Calu3 (cell line): ENCODE measurements at regions not wholly inside any gene's neighbourhood (a gene's known extent, or its start where the extent isn't known, plus 50 kb on each side); places are given as distances from the start of the nearest gene placed in this dataset.

Experiments used
- BruUV-seq: library from RNA; stranded (reverse); fragments of 400-500 nt; replicated peaks from 2 replicates; lab custom pipeline; 2021; lab: Mats Ljungman, UMichigan
- CTCF ChIA-PET: fragments of 300-600 bp; sonication (Branson Sonifier 250); formaldehyde crosslinking; loops from one replicate; lab custom pipeline; 2022; ENCODE audit warnings: antibody characterized with exemption; lab: Charles Lee
- DNase-seq: peaks from one replicate; pipeline ENCODE4 v3.0.0; 2022
- H3K27ac Mint-ChIP-seq: one replicate; pipeline ENCODE4 v1.8.0; 2022; ENCODE audit warnings: mixed read lengths; ENCODE audit not compliant: unreplicated experiment
- H3K27me3 Mint-ChIP-seq: one replicate; pipeline ENCODE4 v1.8.0; 2022; ENCODE audit warnings: mixed read lengths; ENCODE audit not compliant: unreplicated experiment
- H3K36me3 Mint-ChIP-seq: one replicate; pipeline ENCODE4 v1.8.0; 2022; ENCODE audit warnings: mild to moderate bottlenecking, moderate library complexity, mixed read lengths; ENCODE audit not compliant: insufficient read depth, unreplicated experiment
- H3K4me1 Mint-ChIP-seq: one replicate; pipeline ENCODE4 v1.8.0; 2022; ENCODE audit warnings: mild to moderate bottlenecking, low read depth, mixed read lengths; ENCODE audit not compliant: unreplicated experiment
- H3K4me3 Mint-ChIP-seq: one replicate; pipeline ENCODE4 v1.8.0; 2022; ENCODE audit warnings: mild to moderate bottlenecking, low read depth, moderate library complexity, mixed read lengths; ENCODE audit not compliant: unreplicated experiment
- H3K9me3 Mint-ChIP-seq: one replicate; pipeline ENCODE4 v1.8.0; 2022; ENCODE audit warnings: low read depth, mixed read lengths; ENCODE audit not compliant: unreplicated experiment
- CTCF ChIP-seq: fragments of 200-600 bp; IDR thresholded peaks from one replicate; pipeline ENCODE4 v1.8.0; 2022; ENCODE audit warnings: antibody characterized with exemption; ENCODE audit not compliant: unreplicated experiment
- intact Hi-C: fragments of 100-400 bp; cut with micrococcal nuclease; formaldehyde crosslinking; loops from one replicate; pipeline ENCODE4 v1.10.0; 2022; ENCODE audit not compliant: unreplicated experiment

GRCh38 chr12:100675432-100675831 is 101.9 kb downstream of the GAS2L3 start:
- CTCF ChIA-PET = interaction anchor here (1.4 kb wide), 1 partner anchor 13 kb away, joined by 3 read pairs; no protein-coding TSS in a partner anchor
- Mint-ChIP-seq H3K27me3 (no peaks in the 10 kb centered on the region), H3K36me3 (no peaks in the 10 kb centered on the region), H3K4me3 (no peak overlapping the region), H3K4me1 (peaks cover 32% of the 10 kb centered on the region), H3K9me3 (peaks cover 3% of the 10 kb centered on the region), H3K27ac (no peak overlapping the region)
- intact Hi-C loops = no loop called here
- peak; percentile 62 for DNase-seq
- BruUV-seq = no TSS peak
- no peak for TF ChIP-seq CTCF

GRCh38 chr12:100681074-100681473 is 107.6 kb downstream of the GAS2L3 start:
- CTCF ChIA-PET = no interaction called here
- Mint-ChIP-seq H3K27ac (no peak overlapping the region), H3K27me3 (no peaks in the 10 kb centered on the region), H3K4me3 (no peak overlapping the region), H3K36me3 (no peaks in the 10 kb centered on the region), H3K4me1 (peaks cover 9% of the 10 kb centered on the region), H3K9me3 (peaks cover 6% of the 10 kb centered on the region)
- TF ChIP-seq CTCF = no peak
- no TSS peak for BruUV-seq
- intact Hi-C loops = no loop called here
- DNase-seq = no peak

- CTCF ChIA-PET = no interaction called here
- H3K4me3 Mint-ChIP-seq = no peak overlapping the region
- no peaks in the 10 kb centered on the region for H3K27me3 Mint-ChIP-seq
- H3K9me3 Mint-ChIP-seq = peaks cover 6% of the 10 kb centered on the region
- TF ChIP-seq CTCF = no peak
- no peaks in the 10 kb centered on the region for H3K36me3 Mint-ChIP-seq
- no TSS peak for BruUV-seq
- no peak overlapping the region for H3K27ac Mint-ChIP-seq
- intact Hi-C loops = no loop called here
- H3K4me1 Mint-ChIP-seq = peaks cover 9% of the 10 kb centered on the region
- DNase-seq = no peak
These were observed 108.7 kb downstream of the GAS2L3 start for GRCh38 chr12:100682178-100682577.

- H3K36me3 Mint-ChIP-seq = no peaks in the 10 kb centered on the region
- peaks cover 5% of the 10 kb centered on the region for H3K9me3 Mint-ChIP-seq
- CTCF ChIA-PET = interaction anchor here (2.0 kb wide), 1 partner anchor 11 kb away, joined by 6 read pairs; no protein-coding TSS in a partner anchor
- H3K4me1 Mint-ChIP-seq = no peaks in the 10 kb centered on the region
- intact Hi-C loops = no loop called here
- no peaks in the 10 kb centered on the region for H3K27me3 Mint-ChIP-seq
- BruUV-seq = no TSS peak
- H3K27ac Mint-ChIP-seq = no peak overlapping the region
- no peak overlapping the region for H3K4me3 Mint-ChIP-seq
- no peak for TF ChIP-seq CTCF
- DNase-seq = no peak
These were observed 106.9 kb upstream of the ANO4 start for GRCh38 chr12:100687686-100688085.
